GM21786 (cell line): ENCODE measurements at regions not wholly inside any gene's neighbourhood (a gene's known extent, or its start where the extent isn't known, plus 50 kb on each side); places are given as distances from the start of the nearest gene placed in this dataset.
"Not testable (repeated sequence)": the region's sequence is repeated elsewhere in the genome, so short reads cannot be mapped to it uniquely, and the experiment has no call there.

Experiments
- ATAC-seq: cut with Tn5 transposase; IDR thresholded peaks from one replicate; pipeline ENCODE4 v1.9.1; 2021; ENCODE audit not compliant: unreplicated experiment

DNA sequence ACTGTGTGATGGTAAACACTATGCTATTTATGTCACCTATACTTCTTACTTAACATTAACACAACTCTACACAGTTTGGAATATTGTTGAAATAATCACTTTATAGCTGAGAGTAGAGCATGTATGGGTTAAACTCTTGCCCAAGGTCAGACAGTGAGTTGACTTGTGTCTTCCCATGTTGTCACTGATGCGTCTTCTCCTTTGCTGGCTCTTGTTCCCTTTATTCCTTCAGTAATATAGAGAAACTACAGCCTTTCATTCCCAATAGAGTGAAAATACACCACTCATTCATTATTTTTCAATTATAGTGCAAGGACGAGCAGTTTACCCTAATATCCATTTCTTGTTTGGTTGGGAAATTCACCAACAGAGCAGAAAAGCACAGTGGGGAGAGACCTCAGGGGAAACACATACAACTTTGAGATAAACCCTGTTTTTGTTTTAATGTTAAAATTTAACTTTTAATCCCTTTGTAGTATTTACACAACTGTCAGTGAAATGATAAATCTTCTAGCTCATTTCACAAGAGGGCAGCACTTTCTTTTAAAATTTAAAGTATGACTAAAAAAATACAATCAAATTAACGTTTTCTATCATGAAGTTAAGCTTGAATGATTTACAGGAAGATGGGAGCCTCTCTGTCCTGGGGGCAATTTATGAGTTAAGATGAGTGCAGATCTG, 363.0 kb downstream of the UTRN start:
- ATAC-seq: no peak

DNA sequence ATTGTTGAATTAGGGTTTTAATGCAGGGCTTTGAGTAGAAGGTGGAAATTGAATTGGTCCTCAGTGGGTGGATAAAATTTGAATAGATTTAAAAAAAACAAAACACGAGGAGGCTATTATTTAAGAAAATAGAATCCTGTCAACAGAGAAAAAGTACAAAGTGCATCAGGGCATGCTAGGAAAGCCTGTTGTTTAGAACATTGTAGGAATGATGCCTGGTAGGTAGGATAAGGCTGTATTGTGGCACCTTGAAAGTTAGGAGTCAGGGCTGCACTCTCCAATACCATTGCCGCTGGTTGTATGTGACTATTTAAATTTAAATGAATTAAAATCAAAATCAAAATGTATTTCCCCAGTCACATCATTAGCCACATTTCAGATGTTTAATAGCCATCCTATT, 363.9 kb downstream of the UTRN start:
- ATAC-seq: no peak

DNA sequence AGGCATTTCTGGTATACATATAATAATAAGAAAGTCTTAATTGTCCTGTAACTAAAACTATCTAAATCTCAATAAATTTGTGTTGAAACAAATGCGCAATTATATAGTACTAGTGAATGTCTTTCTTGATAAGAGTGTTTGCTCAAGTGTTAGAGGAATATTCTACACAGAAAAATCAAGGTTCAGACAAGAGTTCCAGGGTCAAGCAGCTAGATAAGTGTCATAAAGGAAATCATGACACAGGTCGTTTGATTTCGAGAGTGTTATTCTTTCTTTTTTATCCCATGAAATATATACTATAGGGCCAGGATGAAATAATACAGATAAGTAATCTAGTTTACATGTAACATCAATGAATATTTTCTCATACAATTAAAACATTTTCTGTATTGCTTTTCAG, 366.1 kb downstream of the UTRN start:
- no peak for ATAC-seq

DNA sequence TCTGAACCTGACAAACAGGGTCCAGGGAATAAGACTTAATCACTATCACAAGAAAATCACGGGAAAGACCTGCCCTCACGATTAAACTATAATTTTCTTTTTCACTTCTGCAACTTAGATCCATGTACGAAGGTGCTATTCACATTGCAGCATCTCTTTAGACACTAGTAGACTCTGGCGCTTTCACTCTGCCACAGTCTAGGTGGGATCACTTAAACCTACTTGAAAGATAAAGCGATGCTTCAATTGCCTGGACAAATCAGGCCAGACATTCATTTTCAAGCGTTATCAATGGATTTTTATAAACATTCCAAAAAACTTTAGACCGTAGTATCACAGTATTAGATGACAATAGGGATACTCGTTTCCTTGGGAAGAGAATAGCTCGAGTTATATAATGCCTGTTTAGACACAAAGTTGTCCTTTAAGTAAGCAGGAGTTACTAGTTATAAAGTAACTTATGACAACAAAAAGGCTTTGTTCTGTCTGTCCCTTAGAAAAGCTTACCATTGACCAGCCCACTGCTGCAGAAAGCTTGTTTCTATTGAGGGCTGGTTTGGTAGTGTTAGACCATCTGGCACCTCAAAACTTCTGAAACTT, 367.3 kb downstream of the UTRN start:
- no peak for ATAC-seq

DNA sequence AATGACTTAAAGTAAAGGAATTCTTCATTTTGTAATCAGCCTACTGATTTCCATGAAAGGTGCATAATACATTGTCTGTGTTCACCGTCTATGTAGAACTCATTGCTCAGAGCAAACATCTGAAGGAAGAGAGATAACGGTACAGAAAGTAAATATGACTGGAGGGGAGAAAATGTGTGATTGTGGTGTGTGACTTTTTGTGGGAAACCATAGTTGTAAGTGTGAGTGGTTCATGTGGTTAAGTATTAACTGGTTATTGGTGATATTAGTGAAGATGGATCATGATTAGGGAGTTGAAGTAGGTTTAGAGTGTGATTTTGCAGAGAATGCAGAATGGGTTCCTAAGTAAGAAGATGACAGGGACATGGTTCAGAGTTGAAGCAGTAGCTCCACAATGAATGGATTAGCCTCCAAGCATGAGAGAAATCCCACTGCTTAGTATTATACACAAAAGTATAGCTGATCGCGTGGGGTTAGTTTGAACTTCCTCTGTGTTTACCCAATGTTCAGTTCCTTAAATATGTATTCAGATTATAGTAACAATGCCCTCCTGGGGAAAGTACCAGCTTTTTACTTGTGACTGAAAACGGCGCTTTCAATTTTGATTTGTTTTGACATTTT, 368.9 kb downstream of the UTRN start:
- peak; percentile 97 for ATAC-seq

DNA sequence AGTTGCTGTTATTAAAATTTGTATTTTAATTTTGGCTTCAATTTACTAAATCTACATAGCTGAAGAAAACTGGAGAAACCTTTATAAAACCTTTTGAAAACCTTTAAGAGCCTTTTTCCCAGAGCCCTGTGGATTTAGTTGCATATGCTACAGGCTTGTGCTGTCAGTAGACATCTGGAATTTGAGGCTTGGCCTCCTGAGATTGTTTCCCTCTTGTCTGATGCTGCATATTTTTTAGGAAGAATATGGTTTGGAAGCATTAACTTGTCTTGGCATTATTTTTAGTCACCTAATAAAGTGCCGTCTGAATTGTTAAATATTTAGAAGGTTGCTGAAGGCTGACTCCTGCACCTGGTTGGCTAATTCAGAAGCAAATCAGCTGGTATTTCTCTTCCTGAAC, 369.4 kb downstream of the UTRN start:
- peak; percentile 6 for ATAC-seq

DNA sequence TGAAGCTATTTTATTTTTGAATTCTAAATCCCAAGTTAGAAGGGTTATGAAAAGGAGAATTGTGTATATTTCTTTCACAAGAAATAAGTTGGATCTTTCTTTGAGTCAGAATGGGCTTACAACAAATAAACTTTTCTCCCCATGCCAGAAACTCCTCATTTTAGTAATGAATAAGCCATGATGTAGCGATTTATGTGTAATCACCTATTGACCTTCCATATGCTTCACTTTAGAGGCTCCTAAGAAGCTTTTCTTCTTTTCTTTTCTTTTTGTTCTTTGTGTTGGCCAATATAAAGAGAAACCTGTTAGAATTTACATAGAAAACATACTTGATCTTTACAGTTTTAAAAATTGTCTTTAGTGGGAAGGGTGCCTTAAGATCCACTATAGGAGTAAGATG, 370.2 kb downstream of the UTRN start:
- ATAC-seq: no peak

DNA sequence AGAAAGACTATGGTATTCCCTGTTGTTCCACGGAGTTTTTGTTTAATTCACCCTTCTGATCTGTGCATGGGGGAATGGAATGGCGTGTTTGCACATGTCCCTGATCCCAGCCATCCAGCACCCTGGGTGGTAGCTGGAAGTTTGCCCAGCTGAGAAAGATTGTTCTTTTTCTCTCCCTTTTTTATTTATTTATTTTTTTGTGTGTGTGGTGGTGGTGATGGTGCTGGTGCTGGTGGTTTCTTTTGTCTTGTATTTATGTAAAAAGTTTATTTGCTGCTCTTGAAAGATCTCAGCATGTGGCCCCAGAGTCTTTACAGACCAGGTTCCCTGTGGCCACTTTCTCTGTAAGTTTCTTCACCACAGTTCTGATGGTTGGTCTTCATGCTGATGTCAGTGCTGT, 372.6 kb downstream of the UTRN start:
- ATAC-seq: no peak

DNA sequence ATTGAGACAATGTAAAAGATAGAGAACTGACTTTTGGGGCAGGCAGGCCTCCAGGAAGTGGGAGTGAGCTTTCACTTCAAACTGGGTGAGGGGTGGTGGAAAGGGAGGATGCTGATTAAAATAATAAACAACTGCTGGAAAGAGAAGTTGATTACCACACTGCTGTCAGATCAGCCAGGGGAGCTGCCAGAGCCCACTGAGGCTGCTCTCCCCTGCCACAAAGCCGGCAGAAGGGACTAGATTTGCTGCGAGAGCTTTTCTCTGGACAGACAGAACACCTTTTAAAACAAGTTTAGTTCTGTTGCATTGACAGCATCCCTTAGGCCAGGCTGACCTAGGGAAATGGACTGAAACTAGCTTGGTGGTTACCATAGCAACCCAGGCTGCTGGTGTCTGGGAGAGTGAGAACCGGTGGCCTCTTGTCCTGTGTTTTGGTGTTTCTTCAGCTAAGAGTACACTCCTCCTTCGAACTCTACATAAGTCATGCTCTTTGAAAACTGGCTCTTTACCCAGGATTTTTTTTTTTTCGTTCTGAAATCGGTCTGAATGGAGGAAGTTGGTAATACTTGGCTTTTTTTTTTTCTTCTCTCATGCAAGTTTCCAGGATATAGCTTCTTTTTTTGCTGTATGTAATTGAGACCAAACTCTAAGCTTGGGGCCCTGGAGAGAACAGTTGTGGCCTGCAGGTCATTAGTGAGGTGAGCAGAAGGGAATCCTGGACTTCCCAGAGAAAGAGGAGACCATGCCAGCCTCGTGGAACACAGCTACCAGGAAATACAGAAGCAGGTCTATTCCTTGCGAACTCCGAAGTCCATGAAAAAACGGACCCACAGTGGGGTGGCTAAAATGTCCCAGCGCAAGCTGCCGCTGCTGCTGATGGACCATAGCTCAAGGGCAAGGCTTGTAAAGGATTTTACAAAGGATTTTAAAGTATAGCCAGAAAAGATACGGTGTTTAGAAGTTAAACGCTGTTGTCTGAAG, 374.4 kb downstream of the UTRN start:
- ATAC-seq: peak; percentile 55

DNA sequence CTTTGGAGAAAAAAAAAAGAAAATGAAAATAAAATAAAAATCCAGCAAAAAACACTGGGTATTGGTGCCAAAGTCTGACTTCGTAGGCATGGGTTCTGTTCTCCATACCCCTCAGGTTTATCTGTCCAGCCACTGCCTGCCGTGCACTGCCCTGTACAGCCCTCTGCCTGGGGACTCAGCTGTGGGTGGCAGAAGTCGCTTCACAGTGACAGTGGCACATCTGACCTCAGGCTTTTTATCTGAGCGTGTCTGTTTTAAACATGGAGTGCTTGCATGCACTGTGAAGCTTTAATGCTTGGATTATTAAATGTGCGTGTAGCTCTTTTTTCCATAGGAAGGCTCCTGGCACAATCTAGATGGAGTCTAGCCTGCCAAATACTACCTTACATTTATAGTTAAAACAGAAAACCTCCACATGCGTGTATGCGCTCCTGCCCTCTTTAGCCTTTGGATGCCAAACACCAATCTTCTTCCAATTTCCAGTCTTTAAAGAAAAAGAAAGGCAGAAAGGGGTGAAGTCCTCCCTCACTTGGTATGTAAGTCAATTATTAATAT, 375.5 kb downstream of the UTRN start:
- no peak for ATAC-seq

DNA sequence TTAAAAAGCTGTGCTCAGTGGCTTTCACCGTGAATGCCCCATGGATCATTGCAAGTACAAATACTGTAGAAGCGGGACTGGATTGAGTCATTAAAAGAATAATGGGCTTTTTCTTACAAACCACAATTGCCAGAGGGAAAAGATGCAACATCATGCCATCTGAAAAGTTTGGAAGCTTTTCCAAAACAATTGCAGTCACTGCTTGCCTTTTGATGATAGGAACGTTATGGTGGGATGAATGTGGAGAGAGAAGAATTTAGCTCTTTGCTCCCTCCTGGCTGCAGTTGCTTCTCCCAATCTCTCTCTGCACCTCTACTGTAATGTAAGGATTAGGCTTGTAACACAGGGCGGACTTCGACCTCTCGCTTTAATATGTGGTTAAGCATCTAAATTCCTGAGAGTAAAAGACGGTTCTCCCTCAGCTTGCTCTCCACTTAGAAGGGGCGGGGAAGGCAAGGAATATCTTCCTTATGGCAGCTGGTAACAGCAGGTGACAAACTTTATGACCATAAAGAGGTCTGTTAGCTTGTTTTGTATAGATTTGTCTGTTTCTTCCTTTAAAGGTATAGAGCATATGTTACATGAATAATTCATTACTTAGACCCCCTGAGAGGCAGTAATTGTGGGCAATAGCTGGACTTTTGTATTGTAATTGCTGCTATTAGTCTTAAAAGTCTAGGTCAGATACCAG, 376.1 kb downstream of the UTRN start:
- ATAC-seq: no peak

DNA sequence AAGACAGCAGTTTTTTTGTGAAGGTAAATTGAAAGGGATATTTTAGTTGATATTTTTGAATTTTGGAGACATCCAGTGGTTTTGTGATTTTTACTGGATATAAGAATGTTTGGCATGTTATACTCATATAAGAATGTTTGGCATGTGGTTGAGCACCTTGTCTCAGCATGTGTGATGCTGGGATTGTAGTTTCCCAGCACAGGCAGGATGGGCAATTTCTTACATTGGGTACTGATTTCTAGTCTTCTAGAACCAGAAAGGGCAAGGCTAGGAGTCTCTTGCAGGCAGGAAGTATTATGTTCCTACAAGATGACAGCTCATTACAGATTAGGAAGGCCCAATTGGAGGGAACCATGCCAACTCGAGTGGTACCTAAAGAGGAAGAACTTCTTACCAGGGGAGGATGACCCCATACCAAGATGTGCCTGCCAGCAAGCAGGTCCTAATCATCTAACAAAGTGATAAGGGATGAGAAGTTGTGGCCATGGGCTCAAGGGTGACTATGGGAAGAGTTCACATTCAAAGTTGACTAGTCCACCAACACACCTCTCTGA, 377.8 kb downstream of the UTRN start:
- ATAC-seq: no peak

DNA sequence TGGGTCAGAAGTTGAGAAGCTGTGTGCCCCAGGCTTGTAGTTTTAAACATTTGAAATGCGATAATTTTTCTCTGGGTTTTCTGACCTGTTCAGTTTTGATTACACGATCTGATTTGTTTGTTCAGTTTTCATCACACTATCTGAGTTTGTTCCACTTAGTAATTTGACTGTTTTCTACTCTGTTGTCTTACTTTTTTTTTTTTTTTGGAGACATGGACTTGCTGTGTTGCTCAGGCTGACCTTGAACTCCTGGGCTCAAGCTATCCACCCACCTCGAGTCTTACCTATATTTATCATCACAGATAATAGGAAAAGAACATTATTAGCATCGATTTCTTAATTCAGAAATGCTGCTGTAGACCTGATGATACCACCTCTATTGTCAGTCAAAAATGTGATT, 379.1 kb downstream of the UTRN start:
- ATAC-seq: no peak

DNA sequence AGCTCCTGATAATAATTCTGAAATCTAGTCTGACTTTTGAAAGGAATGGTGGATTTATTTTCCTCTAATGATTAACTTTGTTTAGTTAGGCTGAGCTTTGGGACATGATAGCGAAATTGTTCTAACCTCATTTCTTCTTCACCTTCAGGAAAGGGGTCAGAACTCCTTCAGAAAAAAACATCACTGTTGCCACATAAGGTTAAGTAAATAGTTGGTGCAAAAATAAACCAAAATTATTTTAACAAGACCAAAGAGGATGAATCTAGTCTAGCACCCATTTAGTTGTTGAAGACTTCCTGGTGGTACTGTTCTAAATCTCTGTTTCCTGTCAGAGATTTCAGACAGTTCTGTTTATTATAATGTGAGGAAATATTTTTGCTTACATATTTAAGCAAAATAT, 379.8 kb downstream of the UTRN start:
- ATAC-seq: no peak

DNA sequence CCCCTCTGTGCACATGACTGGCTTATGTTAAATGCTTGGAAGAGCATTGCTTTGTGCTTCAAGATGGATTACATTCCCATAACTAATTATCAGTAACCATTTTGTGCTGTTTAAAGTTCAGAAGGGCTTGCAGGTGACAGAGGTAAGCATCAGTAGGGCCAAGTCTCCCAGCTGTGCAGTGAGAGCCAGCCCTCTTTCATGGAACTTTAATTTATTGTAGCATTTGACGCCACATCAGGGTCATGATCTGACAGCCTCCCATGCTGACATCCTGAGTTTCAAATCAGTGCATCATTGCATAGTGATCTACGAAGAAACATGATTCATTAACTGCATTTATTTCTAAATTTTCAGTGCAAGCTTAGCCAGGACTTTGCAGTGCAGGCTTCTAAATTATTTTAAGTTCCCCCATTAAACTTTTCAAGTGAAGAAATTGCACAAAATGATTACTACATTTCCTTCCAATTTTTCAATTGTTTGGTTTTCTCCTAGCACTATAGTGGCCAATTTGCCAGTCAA, 380.9 kb downstream of the UTRN start:
- ATAC-seq: no peak

DNA sequence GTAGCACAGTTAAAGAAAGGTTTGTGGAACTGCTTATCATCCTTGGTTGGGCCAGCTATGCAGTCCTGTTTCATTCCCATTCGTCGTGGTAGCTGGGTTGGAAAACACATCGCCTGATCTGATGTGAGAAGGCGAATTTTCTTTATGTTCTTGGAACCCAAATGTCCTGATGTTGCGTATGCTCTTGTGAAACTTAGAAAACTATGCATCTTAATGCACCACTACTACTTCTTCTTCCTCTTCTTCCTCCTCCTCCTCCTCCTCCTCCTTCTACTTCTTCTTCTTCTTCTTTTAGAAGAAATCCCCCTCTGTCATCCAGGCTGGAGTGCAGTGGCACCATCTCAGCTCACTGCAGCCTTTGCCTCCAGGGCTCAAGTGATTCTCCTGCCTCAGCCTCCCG, 381.6 kb downstream of the UTRN start:
- no peak for ATAC-seq

DNA sequence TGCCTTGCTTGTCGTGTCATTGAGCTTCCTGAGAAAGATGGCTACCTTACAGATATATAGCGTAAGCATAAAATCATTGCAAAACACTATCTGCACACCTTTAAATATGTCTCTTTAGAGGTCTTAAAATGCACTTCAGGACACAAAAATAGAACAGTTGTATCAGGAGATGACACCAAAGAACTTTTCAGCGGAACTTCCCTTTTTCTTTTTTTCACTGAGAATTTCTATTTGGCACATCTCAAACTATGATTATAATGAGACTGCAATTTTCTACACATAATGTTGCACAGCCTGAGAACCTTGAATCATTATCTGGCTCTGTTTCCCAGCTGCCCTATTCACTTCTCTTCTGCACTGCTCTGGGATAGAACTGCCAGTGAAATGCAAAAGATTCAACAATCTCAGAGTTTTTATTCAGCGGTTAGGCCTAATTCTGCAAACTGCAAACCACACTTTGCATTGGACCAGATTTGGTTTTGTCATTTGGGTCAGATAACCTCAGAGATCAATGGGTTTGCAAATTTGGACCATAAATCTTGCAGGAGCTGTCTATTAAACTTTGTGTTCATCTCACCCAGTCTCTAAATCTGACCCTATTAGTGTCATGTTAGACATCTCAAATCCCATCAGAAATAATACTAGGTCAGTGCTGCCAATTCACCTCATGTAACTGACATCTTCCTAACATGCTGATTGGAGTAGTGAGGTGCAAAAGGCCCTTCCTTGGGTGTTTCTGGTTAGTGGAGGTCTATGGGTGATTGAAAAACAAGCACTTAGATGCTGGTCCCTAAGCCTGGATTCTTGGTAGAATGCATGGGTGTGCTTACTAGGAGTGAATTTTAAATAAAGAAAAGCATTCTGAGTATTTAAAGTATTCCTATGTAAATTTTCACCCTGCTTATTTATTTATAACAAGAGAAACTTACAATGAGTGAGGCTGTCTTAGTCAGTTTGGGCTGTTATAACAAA, 382.7 kb downstream of the UTRN start:
- no peak for ATAC-seq

DNA sequence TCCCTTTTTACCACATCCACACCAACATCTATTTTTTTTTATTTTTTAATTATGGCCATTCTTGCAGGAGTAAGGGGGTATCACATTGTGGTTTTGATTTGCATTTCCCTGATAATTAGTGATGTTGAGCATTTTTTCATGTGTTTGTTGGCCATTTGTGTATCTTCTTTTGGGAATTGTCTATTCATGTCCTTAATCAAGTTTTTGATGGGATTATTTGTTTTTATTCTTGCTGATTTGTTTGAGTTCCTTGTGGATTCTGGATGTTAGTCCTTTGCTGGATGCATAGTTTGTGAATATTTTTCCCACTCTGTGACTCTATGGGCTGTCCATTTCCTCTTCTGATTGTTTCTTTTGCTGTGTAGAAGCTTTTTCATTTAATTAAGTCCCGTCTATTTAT, 385.1 kb downstream of the UTRN start:
- not testable (repeated sequence) for ATAC-seq

DNA sequence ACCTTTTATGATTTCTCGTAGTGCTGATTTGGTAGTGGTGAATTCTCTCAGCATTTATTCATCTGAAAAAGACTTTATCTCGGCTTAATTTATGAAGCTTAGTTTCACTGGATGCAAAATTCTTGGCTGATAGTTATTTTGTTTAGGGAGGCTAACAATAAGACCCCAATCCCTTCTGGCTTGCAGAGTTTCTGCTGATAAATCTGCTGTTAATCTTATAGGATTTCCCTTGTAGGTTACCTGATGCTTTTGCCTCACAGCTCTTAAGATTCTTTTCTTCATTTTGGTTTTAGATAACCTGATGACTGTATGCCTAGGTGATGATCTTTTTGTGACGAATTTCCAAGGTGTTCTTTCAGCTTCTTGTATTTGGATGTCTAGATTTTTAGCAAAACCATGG, 388.7 kb downstream of the UTRN start:
- no peak for ATAC-seq
